Right lobe of liver (tissue), 4 donors: ENCODE measurements at regions not wholly inside any gene's neighbourhood (a gene's known extent, or its start where the extent isn't known, plus 50 kb on each side); places are given as distances from the start of the nearest gene placed in this dataset.

Source experiments
- POLR2A ChIP-seq: fragments of 450-650 bp; IDR thresholded peaks from one replicate; pipeline ENCODE4 v1.6.1; 2017; ENCODE audit warnings: antibody characterized with exemption, mild to moderate bottlenecking
- TF ChIP-seq, protein P1 (sequence below), 4 donors: fragments of 200-600 bp in 3 of 4; fragments of 450-650 bp in 1 of 4; IDR thresholded peaks; one replicate each; pipeline versions ENCODE4 v1.5.1 to v1.8.0; 2016 to 2022; ENCODE audit warnings: antibody characterized with exemption in 4 of 4, mild to moderate bottlenecking in 2 of 4
- donor health status: DM: no; HTN: no; CAD: no.
- donor health status: DM: no; HTN: no; CAD: no.
- donor health status: DM: no; HTN: yes; CAD: no.

- TF ChIP-seq, protein P1, sequence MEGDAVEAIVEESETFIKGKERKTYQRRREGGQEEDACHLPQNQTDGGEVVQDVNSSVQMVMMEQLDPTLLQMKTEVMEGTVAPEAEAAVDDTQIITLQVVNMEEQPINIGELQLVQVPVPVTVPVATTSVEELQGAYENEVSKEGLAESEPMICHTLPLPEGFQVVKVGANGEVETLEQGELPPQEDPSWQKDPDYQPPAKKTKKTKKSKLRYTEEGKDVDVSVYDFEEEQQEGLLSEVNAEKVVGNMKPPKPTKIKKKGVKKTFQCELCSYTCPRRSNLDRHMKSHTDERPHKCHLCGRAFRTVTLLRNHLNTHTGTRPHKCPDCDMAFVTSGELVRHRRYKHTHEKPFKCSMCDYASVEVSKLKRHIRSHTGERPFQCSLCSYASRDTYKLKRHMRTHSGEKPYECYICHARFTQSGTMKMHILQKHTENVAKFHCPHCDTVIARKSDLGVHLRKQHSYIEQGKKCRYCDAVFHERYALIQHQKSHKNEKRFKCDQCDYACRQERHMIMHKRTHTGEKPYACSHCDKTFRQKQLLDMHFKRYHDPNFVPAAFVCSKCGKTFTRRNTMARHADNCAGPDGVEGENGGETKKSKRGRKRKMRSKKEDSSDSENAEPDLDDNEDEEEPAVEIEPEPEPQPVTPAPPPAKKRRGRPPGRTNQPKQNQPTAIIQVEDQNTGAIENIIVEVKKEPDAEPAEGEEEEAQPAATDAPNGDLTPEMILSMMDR (IDR thresholded peaks at IDR 0.05): no peak
- no peak for TF ChIP-seq POLR2A
These were observed 754.7 kb upstream of the CDH6 start for GRCh38 chr5:30438785-30439184.
